NCI-H2107 (cell line): ENCODE measurements at regions not wholly inside any gene's neighbourhood (a gene's known extent, or its start where the extent isn't known, plus 50 kb on each side); places are given as distances from the start of the nearest gene placed in this dataset.
A peak's percentile ranks its signal among the peaks of the same experiment; 100 is the strongest.

ENCODE experiments used
- DNase-seq: peaks from one replicate; lab custom pipeline; 2025; lab: John Stamatoyannopoulos, UW

DNA sequence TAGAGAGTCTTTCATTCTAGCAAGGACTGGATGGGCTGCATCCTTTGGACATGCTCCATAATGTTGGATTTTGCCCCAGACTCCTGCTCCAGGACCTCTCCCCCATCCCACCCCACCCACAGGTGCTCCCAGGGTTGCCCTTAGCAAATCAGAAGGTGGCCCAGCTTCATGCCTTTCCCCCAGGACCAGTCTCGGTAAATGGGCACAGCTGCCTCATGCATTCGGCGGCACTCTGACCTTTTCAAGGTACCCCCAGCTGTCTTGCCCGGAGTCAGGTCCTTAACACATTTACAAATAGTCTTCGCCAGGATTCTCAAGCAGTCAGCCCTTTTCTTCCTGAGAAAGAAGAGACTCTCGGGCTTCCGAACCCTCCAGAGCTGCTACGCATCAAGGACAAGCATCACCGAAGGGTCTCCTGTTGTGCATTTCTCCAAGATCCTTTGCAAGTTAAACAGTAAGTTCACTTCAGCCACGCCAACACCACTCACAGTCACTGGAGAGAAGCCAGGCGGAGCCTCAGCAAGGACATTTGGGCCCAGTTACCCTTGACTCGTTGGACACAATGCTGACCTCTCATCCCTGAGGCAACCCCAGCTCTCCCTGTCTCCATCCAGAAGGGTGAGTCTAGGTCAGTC is 287.8 kb downstream of the FAM43A start:
- DNase-seq = no peak

GRCh38 chr3:194974468-194975135 is 288.9 kb downstream of the FAM43A start:
- DNase-seq = no peak

- DNase-seq = no peak
These were observed 290.4 kb downstream of the FAM43A start for GRCh38 chr3:194976049-194976451.

- DNase-seq = no peak
These were observed 291.2 kb downstream of the FAM43A start for GRCh38 chr3:194976874-194977273.

DNA sequence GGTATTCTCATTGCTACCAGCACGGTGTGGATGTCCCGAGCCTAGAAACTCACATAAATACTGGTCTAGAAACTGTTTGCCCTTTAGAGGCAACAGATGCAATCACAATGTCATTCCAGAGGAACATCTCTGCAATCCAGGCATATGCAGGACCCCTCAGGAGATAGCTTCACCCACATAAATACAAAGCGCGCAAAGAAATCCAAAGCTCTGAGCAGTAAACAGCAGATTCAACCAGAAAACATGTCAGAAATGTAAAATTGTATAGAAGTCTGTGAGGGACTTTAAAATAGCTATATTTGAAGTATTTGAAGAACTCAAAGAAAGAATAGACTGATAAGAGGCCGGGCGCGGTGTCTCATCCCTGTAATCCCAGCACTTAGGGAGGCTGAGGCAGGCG is 291.7 kb downstream of the FAM43A start:
- no peak for DNase-seq

DNA sequence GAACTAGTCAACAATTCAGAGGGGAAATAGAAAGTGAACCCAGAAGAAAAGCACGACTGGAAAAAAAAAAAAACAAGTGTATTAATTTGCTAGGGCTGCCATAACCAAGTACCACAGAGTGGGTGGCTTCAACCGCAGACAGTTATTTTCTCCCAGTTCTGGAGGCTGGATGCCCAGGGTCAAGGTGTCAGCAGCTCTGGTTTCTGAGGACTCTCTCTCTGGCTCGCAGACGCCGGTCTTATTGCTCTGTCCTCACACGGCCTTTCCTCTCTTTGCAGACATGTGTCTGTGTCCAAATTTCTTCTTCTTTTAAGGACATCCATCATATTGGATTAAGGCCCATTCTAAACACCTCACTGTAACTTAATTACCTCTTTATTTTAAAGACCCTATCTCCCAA is 291.8 kb downstream of the XXYLT1 start:
- no peak for DNase-seq

- no peak for DNase-seq
These were observed 288.5 kb downstream of the XXYLT1 start for GRCh38 chr3:194982472-194982871.

DNA sequence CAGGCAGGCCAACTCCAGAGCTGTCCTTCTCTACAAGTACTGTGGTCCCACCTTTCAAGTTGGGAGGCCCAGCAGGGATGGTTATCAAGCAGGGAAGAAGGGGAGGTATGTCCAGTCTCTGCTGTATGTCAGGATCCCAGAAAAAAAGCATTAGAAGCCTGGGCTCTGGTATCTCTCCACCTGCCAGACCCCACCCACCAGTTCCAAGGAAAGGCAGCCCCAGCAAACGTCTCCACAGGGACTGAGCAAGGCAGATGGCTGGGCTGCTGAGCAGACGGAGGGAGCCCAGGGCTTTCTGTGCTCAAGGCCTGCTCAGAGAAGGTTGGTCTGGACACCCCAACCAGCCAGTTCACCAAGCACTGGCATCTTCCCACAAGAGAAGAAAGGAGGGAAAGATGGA is 287.8 kb downstream of the XXYLT1 start:
- DNase-seq = no peak

DNA sequence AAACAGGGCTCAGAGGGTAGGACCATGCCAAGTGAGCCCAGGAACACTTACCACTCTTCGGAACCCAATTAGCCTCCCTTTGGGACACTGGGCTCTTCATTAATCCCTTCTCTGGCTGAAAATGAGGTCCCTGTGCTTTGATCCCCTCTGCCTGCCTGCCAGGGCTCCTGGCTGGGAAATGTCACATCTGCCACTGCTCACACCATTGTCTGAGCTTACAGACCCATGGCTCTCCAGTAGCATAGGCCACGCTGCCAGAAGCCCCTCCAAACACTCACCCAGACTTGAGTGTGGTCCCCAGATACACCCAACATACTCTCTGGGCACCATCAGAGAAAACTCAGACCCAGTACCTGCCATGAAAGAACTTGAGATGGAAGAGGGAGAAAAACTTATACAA is 287.3 kb downstream of the XXYLT1 start:
- no peak for DNase-seq

DNA sequence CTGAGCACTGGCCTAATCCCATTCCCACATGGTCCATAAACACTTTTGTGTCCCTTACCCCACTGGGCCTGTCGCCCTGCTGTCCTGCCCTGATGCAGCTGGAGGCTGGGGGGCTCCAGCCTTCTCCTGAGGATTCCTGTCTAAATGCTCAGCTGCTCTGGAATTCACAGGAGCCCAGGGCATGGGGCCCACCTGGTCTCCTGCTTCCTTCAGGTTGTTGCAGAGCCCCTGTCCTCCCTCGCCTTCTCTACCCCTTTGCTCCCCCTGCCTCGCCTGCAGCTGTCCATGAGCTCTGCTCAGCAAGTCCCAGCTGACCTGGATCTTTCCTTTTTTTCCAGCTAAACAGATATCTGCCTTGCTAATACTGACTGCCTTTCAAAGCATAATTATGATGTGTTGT is 286.9 kb downstream of the XXYLT1 start:
- DNase-seq = no peak

- no peak for DNase-seq
These were observed 286.3 kb downstream of the XXYLT1 start for GRCh38 chr3:194984622-194985021.

DNA sequence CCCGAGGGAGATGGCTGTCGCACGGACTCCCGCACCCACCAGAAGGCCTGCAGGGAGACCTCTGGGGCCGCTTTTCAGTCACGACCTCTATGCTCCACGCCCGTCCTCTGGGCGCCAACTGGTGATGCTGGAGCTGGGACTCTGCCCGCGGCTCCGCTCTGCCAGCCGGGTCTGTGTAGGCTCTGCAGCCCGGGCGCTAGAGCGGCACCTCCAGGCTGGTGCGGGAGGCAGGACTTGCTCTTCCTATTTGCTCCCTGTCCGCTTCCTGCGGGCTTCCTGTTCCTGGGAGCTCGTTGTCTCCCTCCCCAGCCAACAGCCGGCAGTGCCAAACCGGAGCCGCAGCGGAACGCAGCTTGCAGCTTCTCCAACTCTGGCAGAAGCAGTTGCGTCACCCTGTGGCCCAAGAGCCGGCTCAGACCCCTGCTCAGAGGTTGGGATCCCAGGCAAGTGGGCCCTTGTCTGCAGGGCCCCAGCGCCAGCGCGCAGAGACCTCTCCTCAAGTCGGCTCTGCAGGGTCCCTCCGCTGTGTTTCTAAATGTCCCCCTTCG is 285.9 kb downstream of the XXYLT1 start:
- peak; percentile 90 for DNase-seq

DNA sequence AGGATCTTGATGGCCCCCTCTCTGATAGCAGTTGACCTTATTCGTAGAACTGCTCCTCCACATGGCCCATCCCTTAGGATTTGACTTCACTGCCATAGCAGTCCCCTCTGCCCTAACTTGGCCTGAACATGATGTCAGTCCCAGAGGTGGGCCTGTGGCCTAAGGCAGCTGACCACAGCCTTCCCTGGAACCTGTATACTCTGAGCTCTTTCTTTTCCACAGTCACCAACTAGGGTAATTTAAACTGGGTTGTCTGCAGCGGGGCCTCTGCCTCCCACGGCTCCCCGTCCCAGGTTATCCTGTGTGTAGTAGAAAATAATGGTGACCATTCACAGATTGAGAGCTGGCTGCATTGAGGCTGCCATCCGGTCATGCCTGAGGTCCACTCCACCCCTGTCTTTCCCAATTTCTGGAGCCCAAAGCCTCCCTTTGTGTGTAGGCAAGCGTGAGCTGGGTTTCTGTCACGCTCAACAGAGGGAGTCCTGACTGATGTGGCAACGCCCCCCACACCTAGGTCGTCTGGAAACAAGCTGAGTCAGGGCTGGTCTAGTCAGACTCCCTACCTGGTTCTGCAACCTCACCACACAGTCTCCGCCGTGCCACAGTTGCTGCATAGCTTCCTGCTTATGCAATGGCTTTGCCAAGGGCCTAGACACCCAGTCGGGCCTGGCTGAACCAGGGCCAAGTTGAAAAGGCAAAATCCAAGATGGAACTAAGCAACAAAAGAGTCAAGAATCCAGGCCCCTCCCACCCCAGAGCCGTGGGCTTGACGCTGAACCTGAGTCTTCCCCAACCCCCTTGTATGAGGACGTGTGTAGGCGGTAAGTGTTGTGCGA is 284.5 kb downstream of the XXYLT1 start:
- DNase-seq = no peak

DNA sequence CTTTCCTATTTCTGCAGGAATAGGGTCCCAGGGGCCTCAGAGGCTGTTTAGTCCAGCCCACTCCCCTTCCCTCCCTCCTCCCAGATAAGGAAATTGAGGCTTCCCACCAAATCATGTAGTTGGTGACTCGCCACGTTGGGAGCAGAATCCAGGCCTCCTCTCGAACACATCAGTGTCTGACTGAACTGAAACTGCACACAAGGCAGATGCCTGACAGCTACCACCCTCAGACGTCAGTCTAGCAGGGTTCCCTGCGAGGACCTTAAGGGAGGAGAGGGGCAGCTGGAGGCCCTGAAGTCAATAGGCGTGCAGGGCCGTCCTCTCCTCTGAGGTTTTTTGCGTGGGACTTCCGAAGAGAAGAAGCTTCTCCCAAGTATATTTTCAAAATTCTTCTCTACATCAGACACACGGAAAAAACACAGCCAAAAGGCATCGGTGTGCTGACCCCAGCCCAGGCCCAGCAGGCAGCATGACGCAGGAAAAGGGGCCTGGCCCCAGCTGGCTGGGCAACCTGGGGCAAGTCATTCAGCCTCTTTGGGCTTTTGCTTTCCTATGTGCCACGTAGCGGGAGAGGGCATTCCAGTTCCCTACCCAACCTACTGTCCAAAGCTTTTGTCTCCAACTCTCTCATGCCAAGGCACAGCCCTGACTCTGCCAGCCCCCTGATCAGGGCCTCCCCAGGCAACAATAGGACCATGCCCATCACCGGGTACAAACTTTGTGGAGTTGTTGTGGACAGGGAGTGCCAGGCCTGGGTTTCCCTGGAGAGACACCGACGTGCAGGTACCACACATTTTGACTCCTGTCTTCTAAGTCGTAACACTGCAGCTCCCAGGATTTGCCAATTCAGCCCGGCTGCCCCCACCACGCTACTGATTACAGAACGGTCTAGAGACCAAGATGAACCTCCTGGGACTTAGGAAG is 283.1 kb downstream of the XXYLT1 start:
- no peak for DNase-seq

GRCh38 chr3:194988495-194989165 is 282.3 kb downstream of the XXYLT1 start:
- no peak for DNase-seq

DNA sequence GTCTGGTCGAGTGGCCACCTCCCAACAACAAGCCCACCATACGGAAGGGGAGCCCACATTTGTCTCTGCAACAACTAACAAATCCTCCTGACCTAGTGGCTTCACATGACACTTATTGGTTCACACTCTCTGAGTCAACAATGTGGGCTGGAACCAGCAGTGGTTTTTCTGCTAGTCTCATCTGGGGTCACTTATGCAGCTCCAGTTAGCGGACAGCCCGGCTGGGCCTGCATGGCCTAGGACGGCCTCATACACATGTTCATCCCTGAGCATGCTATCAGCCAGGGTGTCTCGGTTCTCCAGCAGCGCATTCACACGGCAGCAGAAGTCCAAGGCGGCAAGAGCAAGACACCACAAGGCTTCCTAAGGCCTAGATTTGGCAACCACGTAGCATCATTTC is 281.7 kb downstream of the XXYLT1 start:
- DNase-seq = no peak

- no peak for DNase-seq
These were observed 280.3 kb downstream of the XXYLT1 start for GRCh38 chr3:194990454-194991337.

DNA sequence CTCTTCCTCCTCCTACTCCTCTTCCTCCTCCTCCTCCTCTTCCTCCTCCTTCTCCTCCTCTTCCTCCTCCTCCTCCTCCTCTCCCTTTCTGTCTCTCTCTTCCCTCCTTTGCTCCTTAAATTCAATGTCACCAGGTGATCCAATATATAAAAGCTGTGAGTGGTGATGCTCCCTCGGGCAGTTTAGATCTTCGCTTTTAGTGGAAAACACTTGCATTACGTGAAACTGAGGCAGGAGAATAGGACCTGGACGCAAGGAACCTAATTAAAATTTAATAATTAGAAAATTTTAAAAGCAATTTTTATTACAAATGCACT is 279.7 kb downstream of the XXYLT1 start:
- DNase-seq = no peak

DNA sequence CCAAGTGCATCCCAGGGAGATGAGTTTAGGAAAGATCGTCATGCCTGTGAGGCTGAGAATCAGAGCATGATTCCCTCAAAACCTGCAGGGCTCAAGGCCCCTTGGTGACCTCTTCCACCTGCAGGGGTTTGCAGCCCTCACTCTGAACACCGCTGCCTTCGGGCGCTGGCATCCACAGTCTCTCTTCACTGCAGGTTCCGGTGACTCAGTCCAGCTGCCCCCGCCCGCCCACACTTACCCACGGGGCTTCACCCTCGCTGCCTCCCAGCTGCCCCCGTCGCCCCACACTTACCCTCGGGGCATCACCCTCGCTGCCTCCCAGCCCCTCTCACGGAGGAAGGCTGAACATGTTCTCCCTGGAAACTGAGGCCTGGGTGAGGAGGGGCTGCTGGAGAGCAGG is 277.1 kb downstream of the XXYLT1 start:
- no peak for DNase-seq

DNA sequence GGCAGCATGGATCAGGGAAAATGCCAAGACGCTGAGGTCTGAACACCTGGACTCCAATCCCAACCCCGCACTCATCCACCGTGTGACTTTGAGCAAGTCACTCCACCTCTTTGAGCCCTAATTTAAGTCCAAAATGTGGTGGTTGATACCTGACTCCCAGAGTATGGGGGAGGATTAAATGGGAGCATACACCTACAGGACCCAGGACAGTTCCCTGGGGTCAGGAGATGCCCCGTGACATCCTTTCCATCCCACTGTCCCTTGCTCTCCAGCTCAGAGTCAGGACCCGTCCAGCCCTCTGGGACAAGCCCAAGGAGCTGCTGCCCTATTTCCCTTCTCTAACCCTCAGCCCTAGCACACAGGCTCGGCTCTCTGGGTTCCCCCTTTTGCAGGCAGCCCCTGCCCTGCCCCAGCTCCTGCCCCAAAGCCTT is 276.4 kb downstream of the XXYLT1 start:
- DNase-seq = no peak
